SK-N-SH treated with all-trans-retinoic acid at 6 μM for 48 hours (cell line): ENCODE measurements at regions not wholly inside any gene's neighbourhood (a gene's known extent, or its start where the extent isn't known, plus 50 kb on each side); places are given as distances from the start of the nearest gene placed in this dataset.

Source experiments
- ATAC-seq: fragments of 200-7000 bp; cut with Tn5 transposase; 3 replicates; pipeline ENCODE4 v1.9.1; 2020; ENCODE audit warnings: mild to moderate bottlenecking, moderate library complexity
- ARNTL ChIP-seq: fragments of 450-650 bp; formaldehyde crosslinking; IDR thresholded peaks from 2 replicates; pipeline ENCODE4 v1.5.0; 2020; ENCODE audit warnings: low read depth, mild to moderate bottlenecking, moderate library complexity, borderline replicate concordance
- BACH2 ChIP-seq: fragments of 250-450 bp; sonication (Bioruptor Pico); IDR thresholded peaks from 2 replicates; pipeline ENCODE4 v1.9.0; 2021; ENCODE audit warnings: mild to moderate bottlenecking, borderline replicate concordance
- ESRRG ChIP-seq: fragments of 250-450 bp; sonication (Bioruptor Pico); IDR thresholded peaks from 2 replicates; pipeline ENCODE4 v1.6.1; 2021; ENCODE audit warnings: mild to moderate bottlenecking
- GLIS3 ChIP-seq: fragments of 250-450 bp; sonication (Bioruptor Pico); IDR thresholded peaks from 2 replicates; pipeline ENCODE4 v1.5.0; 2020; ENCODE audit warnings: mild to moderate bottlenecking, moderate library complexity
- ISL1 ChIP-seq: fragments of 250-450 bp; sonication (Bioruptor Pico); IDR thresholded peaks from 2 replicates; pipeline ENCODE4 v2.1.2; 2022; ENCODE audit warnings: mild to moderate bottlenecking, moderate library complexity
- OSR1 ChIP-seq: fragments of 250-450 bp; sonication (Bioruptor Pico); IDR thresholded peaks from 2 replicates; pipeline ENCODE4 v1.8.0; 2022; ENCODE audit warnings: moderate library complexity, mild to moderate bottlenecking, inconsistent platforms
- PPARA ChIP-seq: fragments of 250-450 bp; sonication (Bioruptor Pico); IDR thresholded peaks from 2 replicates; pipeline ENCODE4 v1.5.0; 2020; ENCODE audit warnings: mild to moderate bottlenecking, borderline replicate concordance
- RARB ChIP-seq: fragments of 250-450 bp; sonication (Bioruptor Pico); IDR thresholded peaks from 2 replicates; pipeline ENCODE4 v1.8.0; 2021; ENCODE audit warnings: mild to moderate bottlenecking, moderate library complexity
- SNAI2 ChIP-seq: fragments of 250-450 bp; sonication (Bioruptor Pico); IDR thresholded peaks from 2 replicates; pipeline ENCODE4 v1.5.0; 2020; ENCODE audit warnings: mild to moderate bottlenecking, moderate library complexity
- TCF4 ChIP-seq: fragments of 250-450 bp; sonication (Bioruptor Pico); IDR thresholded peaks from 2 replicates; pipeline ENCODE4 v1.8.0; 2021; ENCODE audit warnings: mild to moderate bottlenecking, moderate library complexity, borderline replicate concordance
- ZC3H10 ChIP-seq: fragments of 250-450 bp; sonication (Bioruptor Pico); IDR thresholded peaks from 2 replicates; pipeline ENCODE4 v1.5.1; 2021; ENCODE audit warnings: mild to moderate bottlenecking, moderate library complexity
- ZFP3 ChIP-seq: fragments of 250-450 bp; sonication (Bioruptor Pico); IDR thresholded peaks from 2 replicates; pipeline ENCODE4 v1.5.0; 2020; ENCODE audit warnings: mild to moderate bottlenecking, moderate library complexity
- ZFP30 ChIP-seq: fragments of 450-650 bp; formaldehyde crosslinking; IDR thresholded peaks from 2 replicates; pipeline ENCODE4 v1.5.0; 2022; ENCODE audit warnings: mild to moderate bottlenecking, moderate library complexity
- ZNF70 ChIP-seq: fragments of 450-650 bp; formaldehyde crosslinking; IDR thresholded peaks from 2 replicates; pipeline ENCODE4 v1.5.0; 2020; ENCODE audit warnings: mild to moderate bottlenecking, moderate library complexity
- TF ChIP-seq, protein P1 (sequence below): fragments of 250-450 bp; sonication (Bioruptor Pico); IDR thresholded peaks from 2 replicates; pipeline ENCODE4 v1.5.0; 2020; ENCODE audit warnings: mild to moderate bottlenecking, moderate library complexity
- TF ChIP-seq, protein P2 (sequence below): fragments of 250-450 bp; sonication (Bioruptor Pico); IDR thresholded peaks from 2 replicates; pipeline ENCODE4 v1.5.1; 2020; ENCODE audit warnings: low read depth, mild to moderate bottlenecking, moderate library complexity
- TF ChIP-seq, protein P3 (sequence below): fragments of 250-450 bp; sonication (Bioruptor Pico); IDR thresholded peaks from 2 replicates; pipeline ENCODE4 v1.8.0; 2020; ENCODE audit warnings: mild to moderate bottlenecking, moderate library complexity, borderline replicate concordance
- TF ChIP-seq, protein P4 (sequence below): fragments of 250-450 bp; sonication (Bioruptor Pico); IDR thresholded peaks from 2 replicates; pipeline ENCODE4 v1.8.0; 2021; ENCODE audit warnings: low read depth, mild to moderate bottlenecking, moderate library complexity, borderline replicate concordance

DNA sequence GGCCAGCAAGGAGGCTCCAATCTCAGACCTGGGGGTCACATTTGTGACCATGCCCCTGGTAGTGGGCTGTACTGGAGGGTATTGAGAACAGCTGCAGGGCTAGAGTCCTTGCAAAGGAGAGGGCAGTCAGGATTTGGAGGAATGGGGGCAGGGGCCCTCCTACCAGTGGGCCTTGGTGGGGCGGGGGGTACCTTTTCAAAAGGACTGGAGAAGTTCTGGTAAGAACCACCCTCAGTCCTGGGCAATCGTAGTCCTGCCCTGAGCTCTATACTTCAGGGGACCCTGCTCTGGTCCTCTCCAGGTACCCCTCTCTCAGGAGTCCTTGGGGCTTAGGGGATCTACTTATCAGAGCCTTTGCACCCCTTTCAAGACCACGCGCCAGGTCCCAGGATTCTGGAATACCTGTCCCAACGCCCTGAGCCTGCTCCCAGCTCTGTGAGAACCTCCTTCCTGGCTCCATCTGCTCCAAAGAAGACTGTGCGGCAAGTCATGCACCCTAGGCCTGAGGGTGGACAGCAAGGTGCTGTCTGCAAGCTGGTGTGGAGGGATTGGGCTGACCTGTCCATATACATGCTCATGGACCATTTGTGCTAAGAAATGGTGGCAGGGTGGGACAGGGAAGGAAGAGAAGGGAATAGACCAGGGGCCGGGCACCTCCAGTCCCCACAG, 134.1 kb upstream of the EEPD1 start (continued):
- TF ChIP-seq, protein P1, sequence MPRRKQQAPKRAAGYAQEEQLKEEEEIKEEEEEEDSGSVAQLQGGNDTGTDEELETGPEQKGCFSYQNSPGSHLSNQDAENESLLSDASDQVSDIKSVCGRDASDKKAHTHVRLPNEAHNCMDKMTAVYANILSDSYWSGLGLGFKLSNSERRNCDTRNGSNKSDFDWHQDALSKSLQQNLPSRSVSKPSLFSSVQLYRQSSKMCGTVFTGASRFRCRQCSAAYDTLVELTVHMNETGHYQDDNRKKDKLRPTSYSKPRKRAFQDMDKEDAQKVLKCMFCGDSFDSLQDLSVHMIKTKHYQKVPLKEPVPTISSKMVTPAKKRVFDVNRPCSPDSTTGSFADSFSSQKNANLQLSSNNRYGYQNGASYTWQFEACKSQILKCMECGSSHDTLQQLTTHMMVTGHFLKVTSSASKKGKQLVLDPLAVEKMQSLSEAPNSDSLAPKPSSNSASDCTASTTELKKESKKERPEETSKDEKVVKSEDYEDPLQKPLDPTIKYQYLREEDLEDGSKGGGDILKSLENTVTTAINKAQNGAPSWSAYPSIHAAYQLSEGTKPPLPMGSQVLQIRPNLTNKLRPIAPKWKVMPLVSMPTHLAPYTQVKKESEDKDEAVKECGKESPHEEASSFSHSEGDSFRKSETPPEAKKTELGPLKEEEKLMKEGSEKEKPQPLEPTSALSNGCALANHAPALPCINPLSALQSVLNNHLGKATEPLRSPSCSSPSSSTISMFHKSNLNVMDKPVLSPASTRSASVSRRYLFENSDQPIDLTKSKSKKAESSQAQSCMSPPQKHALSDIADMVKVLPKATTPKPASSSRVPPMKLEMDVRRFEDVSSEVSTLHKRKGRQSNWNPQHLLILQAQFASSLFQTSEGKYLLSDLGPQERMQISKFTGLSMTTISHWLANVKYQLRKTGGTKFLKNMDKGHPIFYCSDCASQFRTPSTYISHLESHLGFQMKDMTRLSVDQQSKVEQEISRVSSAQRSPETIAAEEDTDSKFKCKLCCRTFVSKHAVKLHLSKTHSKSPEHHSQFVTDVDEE (CRISPR knock-in tag), result no peak
- TF ChIP-seq, protein P2, sequence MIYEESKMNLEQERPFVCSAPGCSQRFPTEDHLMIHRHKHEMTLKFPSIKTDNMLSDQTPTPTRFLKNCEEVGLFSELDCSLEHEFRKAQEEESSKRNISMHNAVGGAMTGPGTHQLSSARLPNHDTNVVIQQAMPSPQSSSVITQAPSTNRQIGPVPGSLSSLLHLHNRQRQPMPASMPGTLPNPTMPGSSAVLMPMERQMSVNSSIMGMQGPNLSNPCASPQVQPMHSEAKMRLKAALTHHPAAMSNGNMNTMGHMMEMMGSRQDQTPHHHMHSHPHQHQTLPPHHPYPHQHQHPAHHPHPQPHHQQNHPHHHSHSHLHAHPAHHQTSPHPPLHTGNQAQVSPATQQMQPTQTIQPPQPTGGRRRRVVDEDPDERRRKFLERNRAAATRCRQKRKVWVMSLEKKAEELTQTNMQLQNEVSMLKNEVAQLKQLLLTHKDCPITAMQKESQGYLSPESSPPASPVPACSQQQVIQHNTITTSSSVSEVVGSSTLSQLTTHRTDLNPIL, result no peak
- TF ChIP-seq SNAI2 (CRISPR knock-in tag), result no peak
- TF ChIP-seq, protein P3, sequence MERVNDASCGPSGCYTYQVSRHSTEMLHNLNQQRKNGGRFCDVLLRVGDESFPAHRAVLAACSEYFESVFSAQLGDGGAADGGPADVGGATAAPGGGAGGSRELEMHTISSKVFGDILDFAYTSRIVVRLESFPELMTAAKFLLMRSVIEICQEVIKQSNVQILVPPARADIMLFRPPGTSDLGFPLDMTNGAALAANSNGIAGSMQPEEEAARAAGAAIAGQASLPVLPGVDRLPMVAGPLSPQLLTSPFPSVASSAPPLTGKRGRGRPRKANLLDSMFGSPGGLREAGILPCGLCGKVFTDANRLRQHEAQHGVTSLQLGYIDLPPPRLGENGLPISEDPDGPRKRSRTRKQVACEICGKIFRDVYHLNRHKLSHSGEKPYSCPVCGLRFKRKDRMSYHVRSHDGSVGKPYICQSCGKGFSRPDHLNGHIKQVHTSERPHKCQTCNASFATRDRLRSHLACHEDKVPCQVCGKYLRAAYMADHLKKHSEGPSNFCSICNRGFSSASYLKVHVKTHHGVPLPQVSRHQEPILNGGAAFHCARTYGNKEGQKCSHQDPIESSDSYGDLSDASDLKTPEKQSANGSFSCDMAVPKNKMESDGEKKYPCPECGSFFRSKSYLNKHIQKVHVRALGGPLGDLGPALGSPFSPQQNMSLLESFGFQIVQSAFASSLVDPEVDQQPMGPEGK (CRISPR knock-in tag), result no peak
- no peak for TF ChIP-seq OSR1
- no peak for TF ChIP-seq ZNF70 (CRISPR knock-in tag)

DNA sequence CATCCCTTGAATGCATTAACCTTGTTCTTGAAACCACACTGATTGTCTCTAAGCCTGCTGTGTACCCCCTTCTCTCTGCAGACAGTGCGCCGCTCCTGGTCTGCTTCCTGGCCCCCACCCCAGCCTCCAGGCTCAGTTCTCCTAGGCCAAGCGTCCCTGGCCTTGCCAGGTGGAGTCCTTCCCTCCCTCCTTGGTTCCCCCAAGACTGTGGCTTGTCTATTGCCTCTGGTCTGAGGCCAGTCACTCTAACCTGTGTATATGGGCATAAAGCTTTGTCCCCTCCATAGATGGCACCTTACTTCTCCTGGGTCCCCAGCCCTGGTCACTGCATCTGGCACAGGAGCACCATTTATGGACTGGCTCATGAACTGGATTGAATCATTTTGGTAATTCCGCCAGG, 133.5 kb upstream of the EEPD1 start:
- no peak for ATAC-seq
- TF ChIP-seq GLIS3 (CRISPR knock-in tag) (no peak), RARB (CRISPR knock-in tag) (no peak), ARNTL (CRISPR knock-in tag) (no peak), ZFP30 (CRISPR knock-in tag) (no peak), ZC3H10 (CRISPR knock-in tag) (no peak), ISL1 (CRISPR knock-in tag) (no peak), TCF4 (CRISPR knock-in tag) (no peak), ZFP3 (no peak), OSR1 (no peak)
- TF ChIP-seq, protein P2, result no peak
- TF ChIP-seq, protein P3 (CRISPR knock-in tag), result no peak

DNA sequence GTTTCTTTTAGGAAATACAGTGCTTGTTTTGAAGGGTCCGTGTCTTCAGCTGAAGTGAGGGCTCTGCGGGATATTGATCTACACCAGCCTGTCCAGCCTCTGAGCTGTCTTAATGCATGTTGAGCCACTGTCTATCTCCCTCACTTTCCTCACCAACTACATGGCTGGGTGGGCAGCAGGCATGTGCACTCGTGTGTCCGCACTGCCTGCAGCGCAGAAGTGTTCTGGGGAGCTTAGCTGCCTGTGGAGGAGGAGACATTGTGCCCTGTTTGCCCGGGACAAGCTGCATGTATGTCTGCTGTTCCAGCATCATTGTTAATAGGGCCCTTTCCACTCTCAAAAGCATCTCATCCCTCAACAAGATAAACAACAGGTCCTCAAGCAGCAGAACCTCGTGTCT, 133.1 kb upstream of the EEPD1 start:
- TF ChIP-seq ESRRG (no peak), PPARA (CRISPR knock-in tag) (no peak), ZC3H10 (CRISPR knock-in tag) (no peak), GLIS3 (CRISPR knock-in tag) (no peak), OSR1 (no peak)
- TF ChIP-seq, protein P4, sequence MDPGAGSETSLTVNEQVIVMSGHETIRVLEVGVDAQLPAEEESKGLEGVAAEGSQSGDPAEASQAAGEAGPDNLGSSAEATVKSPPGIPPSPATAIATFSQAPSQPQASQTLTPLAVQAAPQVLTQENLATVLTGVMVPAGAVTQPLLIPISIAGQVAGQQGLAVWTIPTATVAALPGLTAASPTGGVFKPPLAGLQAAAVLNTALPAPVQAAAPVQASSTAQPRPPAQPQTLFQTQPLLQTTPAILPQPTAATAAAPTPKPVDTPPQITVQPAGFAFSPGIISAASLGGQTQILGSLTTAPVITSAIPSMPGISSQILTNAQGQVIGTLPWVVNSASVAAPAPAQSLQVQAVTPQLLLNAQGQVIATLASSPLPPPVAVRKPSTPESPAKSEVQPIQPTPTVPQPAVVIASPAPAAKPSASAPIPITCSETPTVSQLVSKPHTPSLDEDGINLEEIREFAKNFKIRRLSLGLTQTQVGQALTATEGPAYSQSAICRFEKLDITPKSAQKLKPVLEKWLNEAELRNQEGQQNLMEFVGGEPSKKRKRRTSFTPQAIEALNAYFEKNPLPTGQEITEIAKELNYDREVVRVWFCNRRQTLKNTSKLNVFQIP, result no peak
- TF ChIP-seq, all 23 proteins: peak for 0
- ATAC-seq, result no peak

DNA sequence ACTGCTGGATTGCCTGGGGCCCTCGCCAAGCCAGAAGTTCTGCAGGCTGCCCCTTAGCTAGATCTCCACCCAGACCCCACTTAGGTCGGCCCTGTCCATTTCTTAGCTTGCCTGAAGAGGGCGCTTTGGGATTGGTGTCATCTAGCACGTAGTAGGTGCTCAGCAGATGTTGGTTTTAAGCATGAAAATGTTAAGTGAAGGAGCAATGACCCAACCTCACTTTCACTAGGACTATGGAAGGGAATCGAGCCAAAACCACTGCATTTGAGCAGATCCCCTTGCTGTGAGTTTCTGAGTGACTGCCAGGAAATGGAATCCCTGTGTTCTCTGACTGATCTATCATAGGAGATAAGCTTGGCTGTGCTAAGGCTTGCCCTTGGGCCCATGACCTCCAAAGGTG, 131.7 kb upstream of the EEPD1 start:
- ATAC-seq, result peak; percentile 52
- no peak for TF ChIP-seq ESRRG
- TF ChIP-seq, protein P4, result no peak
- TF ChIP-seq ZNF70 (CRISPR knock-in tag), result no peak
- TF ChIP-seq ZC3H10 (CRISPR knock-in tag), result no peak
- no peak for TF ChIP-seq OSR1
- TF ChIP-seq BACH2 (CRISPR knock-in tag), result no peak
- TF ChIP-seq, all 23 proteins: peak for 0
